H7 (cell line): ENCODE measurements at regions not wholly inside any gene's neighbourhood (a gene's known extent, or its start where the extent isn't known, plus 50 kb on each side); places are given as distances from the start of the nearest gene placed in this dataset.

ENCODE experiments used
- DNase-seq: peaks from one replicate; pipeline ENCODE4 v3.0.0; 2012
- H3K27me3 ChIP-seq: 2 replicates; pipeline ENCODE4 v1.6.0; 2011; ENCODE audit warnings: mild to moderate bottlenecking, low read length; ENCODE audit not compliant: control insufficient read depth, insufficient read depth
- H3K36me3 ChIP-seq: replicated peaks from 2 replicates; pipeline ENCODE4 v1.5.1; 2011; ENCODE audit warnings: low read length; ENCODE audit not compliant: control insufficient read depth, insufficient read depth
- H3K4me3 ChIP-seq: 2 replicates; pipeline ENCODE4 v1.5.1; 2011; ENCODE audit warnings: low read depth, mild to moderate bottlenecking, control low read depth, low read length, moderate library complexity; ENCODE audit not compliant: insufficient read depth

DNA sequence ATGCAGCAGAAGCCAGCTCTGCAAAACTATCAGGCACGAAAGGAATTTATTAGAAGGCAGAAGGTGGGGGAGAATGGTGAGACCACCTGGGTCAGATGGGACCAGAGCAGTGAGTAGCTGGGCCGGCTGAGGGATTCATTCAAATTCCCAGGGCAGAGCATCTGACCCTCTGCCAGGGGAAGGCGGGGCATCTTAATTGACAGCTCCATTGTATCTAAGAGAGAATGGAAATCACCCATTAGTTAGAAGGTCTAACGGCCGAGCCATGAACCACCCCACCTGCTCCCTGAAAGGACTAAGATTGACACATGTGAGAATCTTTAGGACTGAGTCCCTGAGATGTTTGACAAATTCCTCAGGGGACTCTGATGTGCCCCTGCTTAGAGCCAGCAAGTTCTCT lies 83.7 kb downstream of the PHETA1 start:
- Histone ChIP-seq H3K4me3 (no peak overlapping the region), H3K27me3 (no peaks in the 10 kb centered on the region), H3K36me3 (no peaks in the 10 kb centered on the region)
- DNase-seq, result peak; percentile 79

DNA sequence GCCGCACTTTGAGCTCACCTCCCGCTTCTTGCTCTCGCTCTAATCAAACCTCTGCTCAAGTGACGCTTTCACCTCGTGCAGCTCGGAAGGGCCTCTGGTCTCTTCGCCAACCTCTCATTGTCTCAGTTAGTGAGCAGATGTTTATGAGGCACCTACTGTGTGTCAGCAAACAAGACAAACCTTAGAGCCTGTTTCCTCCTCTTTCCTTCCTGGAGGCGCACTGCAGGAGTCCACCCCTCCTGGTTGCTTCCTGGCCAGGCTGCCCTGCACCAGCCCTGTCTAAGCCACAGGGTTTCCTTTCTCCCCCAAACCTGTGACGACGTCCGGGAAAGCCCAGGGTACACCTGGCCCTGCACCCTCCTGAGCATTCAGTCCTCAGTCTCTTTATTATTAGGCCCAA lies 84.2 kb downstream of the PHETA1 start:
- peak; percentile 57 for DNase-seq
- Histone ChIP-seq H3K27me3 (no peaks in the 10 kb centered on the region), H3K4me3 (no peak overlapping the region), H3K36me3 (no peaks in the 10 kb centered on the region)

DNA sequence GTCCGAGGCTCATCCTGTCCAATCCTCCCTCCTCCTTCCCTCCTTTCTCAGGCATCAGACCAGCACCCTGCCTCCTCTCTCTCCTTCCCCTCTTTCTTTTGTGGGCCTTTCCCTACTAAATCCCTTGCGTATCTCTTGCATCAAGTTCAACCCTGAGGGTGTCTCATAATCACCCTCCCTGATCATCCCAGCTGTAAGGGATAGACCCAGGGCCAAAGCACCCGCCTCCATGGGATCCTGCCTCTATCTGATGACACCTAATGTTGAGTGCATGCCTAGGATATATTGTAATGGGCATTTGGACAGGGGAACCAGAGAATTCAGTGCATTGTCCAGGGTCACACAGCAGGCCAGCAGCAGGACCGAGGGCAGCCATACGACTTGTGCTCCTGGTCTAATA lies 84.9 kb downstream of the PHETA1 start:
- Histone ChIP-seq H3K27me3 (no peaks in the 10 kb centered on the region), H3K4me3 (no peak overlapping the region), H3K36me3 (no peaks in the 10 kb centered on the region)
- no peak for DNase-seq

DNA sequence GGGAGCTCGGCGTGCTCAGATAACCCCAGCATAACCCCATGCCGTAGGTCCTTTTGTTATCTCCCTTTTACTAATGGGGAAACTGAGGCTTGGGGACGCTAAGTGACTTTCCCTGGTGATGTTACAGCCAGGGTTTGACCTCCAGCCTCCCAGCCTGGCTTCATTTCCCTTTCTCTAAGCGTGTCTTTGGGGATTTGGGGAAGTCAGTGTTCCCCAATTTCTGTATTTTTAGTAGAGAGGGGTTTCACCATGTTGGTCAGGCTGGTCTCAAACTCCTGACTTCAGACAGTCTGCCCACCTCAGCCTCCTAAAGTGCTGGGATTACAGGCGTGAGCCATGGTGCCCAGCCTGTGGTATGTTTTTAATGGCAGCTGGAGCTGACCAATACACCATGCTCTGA lies 85.4 kb downstream of the PHETA1 start:
- Histone ChIP-seq H3K4me3 (no peak overlapping the region), H3K36me3 (no peaks in the 10 kb centered on the region), H3K27me3 (no peaks in the 10 kb centered on the region)
- no peak for DNase-seq

DNA sequence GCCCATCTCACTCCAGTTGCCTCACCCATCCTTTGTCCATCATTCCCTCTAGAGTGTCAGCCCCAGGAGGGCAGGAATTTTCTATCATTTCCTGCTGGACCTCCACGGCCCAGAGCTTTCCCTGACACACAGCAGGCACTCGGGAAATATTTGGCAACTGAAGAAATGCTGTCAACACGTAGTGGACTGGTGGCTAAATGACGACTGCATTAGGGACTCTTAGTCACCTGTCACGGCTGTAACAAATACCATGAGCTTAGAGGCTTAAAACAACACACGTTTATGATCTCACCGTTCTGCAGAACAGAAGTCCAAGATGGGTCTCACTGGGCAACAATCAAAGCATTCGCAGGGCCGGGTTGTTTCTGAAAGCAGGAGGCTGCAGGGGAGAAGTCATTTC lies 91.3 kb downstream of the PHETA1 start:
- H3K36me3 ChIP-seq, result no peaks in the 10 kb centered on the region
- H3K27me3 ChIP-seq, result no peaks in the 10 kb centered on the region
- no peak overlapping the region for H3K4me3 ChIP-seq
- no peak for DNase-seq

DNA sequence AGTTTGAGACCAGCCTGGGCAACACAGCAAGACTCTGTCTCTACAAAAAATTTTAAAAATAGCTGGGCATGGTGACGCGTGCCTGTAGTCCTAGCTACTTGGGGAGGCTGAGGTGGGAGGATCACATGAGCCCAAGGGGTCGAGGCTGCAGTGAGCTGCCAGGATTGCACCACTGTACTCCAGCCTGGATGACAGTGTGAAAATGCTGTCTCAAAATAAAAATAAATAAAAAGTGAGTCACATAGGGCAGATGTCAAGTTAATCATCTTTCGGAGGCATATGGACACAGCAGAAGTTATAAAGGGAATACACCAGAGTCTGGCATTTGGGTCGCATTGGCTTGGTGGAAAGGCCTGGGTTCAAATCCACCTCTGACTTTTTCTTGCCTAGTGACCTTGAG lies 92.7 kb downstream of the PHETA1 start:
- H3K27me3 ChIP-seq, result no peaks in the 10 kb centered on the region
- no peak for DNase-seq
- H3K4me3 ChIP-seq, result no peak overlapping the region
- H3K36me3 ChIP-seq, result no peaks in the 10 kb centered on the region

DNA sequence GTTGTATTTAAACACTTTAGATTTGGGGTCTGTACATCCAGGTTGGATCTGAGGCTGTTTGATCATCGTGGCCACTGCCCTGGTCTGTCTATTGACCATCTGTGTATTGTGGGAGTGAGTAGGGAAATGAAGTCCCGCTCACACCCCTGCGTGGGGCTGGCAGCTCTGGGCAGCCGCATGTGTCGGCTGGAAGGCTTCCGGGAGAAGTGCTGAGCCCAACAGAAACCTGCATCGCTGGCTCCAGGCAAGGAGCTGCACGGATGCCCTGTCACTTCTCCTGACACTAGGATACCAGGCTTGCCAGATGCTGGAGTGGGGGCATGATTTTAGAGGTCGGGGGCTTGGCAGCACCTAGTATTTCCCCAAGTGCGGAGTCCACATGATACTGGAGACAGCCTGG lies 93.6 kb downstream of the PHETA1 start:
- no peak overlapping the region for H3K4me3 ChIP-seq
- no peak for DNase-seq
- no peaks in the 10 kb centered on the region for H3K36me3 ChIP-seq
- H3K27me3 ChIP-seq, result no peaks in the 10 kb centered on the region

DNA sequence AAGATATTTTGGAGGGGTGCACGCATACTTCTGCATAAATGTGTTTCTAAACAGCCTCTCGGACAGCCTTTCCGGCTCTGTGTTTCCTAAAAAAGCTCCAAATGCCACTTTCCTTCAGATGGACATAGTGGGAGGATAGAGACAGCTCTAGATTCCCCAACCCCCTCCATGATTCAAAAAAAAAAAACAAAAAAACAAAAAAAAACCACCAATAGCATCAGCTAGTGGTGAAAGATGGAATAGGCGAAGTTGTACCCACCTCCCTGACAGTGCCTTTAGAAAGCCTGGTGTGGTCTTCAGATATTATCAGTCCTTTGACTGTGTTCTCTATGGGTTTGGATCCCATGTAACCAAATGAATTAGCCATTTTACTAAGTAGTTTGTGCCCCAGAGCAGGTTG lies 94.1 kb downstream of the PHETA1 start:
- Histone ChIP-seq H3K27me3 (no peaks in the 10 kb centered on the region), H3K4me3 (no peak overlapping the region), H3K36me3 (no peaks in the 10 kb centered on the region)
- DNase-seq, result peak; percentile 82

DNA sequence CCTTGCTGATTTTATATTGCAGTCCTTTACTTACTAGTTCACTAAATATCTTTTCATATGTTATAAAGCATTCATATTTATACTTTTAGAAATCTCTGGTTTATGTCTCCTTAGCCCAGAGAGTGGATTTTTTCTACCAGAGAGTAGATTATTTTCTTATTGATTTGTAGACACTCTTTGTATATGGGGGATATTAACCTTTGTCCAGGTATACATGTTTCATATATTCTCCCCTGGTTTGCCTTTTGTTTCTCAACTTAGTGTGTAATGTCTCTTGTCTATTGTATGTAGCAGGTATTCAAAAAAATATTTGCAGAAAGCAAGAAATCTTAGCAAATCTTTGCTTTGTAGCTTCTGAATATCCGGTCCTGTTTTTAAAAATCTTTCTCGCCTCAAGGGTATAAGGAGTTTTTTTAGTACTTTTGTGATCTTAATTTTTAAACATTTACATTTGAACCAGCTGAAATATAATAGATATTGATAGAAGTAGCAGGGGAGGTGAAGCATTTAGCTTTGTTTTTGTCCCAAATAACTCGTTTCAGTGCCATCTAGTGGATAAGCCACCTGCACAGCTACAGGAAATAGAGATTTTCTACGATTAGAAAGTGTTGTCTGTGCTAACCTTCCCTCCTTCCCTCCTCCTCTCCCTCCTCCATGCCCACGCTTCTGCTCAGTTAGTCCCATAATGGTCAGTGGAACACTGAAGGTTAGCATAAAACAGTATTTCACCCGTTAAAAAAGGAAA lies 97.0 kb downstream of the PHETA1 start:
- DNase-seq, result no peak
- no peaks in the 10 kb centered on the region for H3K36me3 ChIP-seq
- H3K4me3 ChIP-seq, result no peak overlapping the region
- no peaks in the 10 kb centered on the region for H3K27me3 ChIP-seq

DNA sequence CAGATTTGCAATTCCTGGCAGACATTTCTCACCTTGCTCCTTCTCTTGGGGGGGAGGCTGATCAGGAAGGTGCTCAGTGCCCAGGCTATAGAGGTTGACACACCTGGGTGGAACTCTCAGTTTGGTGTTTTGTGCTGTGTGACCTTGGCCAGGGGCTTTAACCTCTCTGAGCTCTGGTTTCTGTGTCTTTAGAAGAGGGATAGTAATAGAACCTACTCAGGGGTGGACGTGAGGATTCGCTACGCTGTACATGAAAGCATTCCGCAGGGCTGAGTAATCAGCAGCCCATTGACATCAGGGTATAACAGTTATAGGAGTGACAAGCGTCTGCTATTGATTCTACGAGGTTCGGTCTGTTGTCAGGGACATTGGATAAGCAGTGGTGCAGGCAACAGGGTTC lies 98.1 kb downstream of the PHETA1 start:
- Histone ChIP-seq H3K36me3 (no peaks in the 10 kb centered on the region), H3K27me3 (no peaks in the 10 kb centered on the region), H3K4me3 (no peak overlapping the region)
- no peak for DNase-seq

DNA sequence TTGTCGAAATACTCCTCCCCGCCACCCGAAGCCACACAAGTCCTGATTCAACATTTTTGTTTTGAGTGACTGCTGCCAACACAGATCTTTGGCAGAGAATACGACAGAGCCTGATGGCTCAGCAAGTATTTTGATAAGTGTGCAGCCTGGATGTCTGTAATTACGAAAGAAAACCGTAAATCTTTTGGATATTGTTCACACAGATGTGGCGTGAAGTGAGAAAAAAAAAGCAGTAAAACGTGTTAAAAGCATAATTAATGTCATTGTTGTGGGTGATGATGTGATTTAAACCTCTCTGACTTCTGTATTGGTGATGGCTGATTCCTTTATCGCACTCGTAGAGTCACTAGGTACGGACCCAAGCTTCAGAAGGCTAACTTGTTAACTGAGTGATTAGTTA lies 98.7 kb downstream of the PHETA1 start:
- no peaks in the 10 kb centered on the region for H3K36me3 ChIP-seq
- H3K27me3 ChIP-seq, result no peaks in the 10 kb centered on the region
- DNase-seq, result no peak
- no peak overlapping the region for H3K4me3 ChIP-seq

DNA sequence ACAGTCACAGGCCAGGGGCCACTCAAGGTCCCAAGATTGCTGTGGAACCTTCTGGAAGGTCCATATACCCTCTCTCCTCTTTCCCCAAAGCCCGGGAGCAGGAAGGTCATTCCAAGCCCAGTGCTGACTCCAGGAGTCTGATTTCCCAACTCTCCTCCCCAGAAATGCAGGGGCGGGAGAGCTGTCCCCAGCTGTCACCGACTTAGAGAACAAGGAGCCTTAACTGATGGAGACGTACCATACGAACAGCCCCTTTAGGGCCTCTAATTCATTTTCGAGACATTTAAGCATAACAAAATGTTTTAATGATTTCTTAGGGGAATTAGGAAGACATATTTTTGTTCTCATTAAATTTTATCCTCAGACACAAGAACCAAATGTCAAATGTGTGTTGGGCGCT lies 99.2 kb downstream of the PHETA1 start:
- no peaks in the 10 kb centered on the region for H3K27me3 ChIP-seq
- no peak overlapping the region for H3K4me3 ChIP-seq
- H3K36me3 ChIP-seq, result no peaks in the 10 kb centered on the region
- no peak for DNase-seq

DNA sequence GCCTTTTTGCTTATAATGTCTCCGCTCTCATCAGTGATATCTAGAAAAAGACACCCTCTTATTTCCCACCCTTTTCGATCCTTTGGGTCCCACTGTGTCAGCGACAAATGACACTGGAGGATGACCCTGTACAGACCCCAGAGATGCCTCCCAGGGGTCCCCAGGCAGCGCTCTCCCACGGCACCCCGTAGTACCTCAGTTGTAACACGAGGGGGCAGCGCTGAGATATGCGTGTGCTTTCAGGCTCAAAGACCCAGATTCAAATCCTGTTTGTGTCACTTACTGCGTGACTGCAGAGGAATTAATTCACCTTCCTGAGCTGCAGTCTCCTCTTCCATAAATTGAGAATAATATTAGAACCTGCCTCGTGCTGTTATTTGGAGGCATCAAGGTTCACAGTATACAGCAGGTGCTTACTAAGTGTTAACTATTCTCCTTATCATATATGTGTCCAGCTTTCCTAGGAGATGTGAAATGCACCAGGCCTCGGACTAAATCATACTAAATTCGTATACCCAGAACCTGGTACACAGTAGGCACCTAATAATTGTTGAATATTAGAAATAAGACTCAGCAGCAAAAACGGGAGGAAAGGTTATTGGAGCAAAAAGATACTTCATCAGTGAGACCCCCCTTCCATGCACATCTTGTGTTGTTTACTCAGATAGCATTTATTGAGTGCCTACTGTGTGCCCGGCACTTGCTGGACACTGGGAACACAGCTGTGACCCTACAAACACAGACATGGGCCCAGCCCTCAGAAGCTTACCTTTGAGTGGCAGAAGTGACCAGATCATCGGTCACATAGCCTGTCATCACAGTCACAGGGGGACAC lies 99.9 kb downstream of the PHETA1 start:
- H3K4me3 ChIP-seq, result no peak overlapping the region
- DNase-seq, result peak; percentile 85
- no peaks in the 10 kb centered on the region for H3K36me3 ChIP-seq
- no peaks in the 10 kb centered on the region for H3K27me3 ChIP-seq

DNA sequence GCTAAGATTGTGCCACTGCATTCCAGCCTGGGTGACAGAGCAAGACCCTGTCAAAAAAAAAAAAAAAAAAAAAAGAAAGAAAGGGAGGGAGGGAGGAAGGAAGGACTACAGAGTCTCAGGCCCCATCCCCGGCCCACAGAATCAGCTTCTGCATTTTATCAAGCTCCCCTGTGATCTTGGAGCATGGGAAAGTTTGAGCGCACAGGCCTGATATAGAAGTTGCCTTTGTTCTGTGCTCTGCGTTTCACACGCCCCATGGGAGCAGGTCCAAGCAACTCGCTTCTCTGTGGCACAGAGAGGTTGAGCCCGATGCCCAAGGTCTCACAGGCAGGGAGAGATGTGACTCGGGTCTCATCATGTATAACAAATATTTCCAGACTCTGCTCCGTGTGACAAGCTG lies 101.8 kb downstream of the PHETA1 start:
- no peaks in the 10 kb centered on the region for H3K36me3 ChIP-seq
- no peaks in the 10 kb centered on the region for H3K27me3 ChIP-seq
- no peak for DNase-seq
- H3K4me3 ChIP-seq, result no peak overlapping the region

DNA sequence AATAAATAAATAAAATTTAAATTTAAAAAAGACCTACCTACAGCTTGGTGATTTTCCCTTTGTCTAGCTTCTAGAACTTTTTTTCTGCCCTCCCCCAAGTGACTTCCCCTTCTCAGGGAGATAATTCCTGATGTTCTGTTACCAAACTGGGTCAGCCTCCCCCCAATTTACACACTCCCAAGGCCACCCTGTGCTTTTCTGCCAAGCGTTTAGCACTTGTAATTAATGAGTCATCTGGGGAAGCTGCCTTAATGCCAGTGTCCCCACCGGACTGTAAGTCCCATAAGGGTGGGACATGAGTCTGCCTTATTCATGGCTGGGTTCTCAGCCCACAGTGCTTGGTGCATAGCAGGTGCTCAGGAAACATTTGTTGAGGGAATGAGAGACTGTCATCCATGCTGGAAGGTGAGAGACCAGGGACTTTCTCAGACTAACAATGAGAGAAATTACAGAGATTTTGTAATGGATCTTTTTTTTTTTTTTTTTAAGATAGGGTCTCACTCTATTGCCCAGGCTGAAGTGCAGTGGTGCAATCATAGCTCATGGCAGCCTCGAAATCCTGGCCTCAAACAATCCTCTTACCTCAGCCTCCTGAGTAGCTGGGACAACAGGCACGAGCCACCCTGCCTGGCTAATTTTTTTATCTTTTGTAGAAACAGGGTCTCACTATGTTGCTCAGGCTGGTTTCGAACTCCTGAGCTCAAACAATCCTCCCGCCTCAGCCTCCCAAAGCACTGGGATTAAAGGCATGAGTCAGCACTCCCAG lies 106.8 kb downstream of the PHETA1 start:
- H3K27me3 ChIP-seq, result no peaks in the 10 kb centered on the region
- no peaks in the 10 kb centered on the region for H3K36me3 ChIP-seq
- no peak for DNase-seq
- H3K4me3 ChIP-seq, result no peak overlapping the region
